ENCODE measurements at regions not wholly inside any gene's neighbourhood (a gene's known extent, or its start where the extent isn't known, plus 50 kb on each side); places are given as distances from the start of the nearest gene placed in this dataset.

DNA sequence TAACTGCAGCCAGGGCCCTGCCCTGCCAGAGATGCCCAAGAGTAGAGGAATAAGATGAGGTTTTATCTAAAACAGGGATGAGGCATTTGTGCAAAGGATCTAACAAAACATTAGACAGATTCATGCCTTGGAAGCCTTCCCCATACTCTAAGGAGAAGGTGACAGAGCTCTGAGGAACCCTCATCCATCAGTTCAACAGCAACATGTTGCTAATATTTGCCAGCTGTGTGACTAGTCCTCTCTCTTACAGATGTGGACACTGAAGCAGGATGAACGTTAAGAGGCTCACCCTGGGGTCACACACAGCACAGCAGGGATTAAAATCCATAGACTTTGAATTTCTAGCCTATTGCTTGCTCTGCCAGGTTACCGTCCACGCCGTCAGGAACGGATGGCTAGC lies 99.0 kb downstream of the ZBTB18 start:
- TF ChIP-seq, protein P1, sequence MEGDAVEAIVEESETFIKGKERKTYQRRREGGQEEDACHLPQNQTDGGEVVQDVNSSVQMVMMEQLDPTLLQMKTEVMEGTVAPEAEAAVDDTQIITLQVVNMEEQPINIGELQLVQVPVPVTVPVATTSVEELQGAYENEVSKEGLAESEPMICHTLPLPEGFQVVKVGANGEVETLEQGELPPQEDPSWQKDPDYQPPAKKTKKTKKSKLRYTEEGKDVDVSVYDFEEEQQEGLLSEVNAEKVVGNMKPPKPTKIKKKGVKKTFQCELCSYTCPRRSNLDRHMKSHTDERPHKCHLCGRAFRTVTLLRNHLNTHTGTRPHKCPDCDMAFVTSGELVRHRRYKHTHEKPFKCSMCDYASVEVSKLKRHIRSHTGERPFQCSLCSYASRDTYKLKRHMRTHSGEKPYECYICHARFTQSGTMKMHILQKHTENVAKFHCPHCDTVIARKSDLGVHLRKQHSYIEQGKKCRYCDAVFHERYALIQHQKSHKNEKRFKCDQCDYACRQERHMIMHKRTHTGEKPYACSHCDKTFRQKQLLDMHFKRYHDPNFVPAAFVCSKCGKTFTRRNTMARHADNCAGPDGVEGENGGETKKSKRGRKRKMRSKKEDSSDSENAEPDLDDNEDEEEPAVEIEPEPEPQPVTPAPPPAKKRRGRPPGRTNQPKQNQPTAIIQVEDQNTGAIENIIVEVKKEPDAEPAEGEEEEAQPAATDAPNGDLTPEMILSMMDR (conservative IDR thresholded peaks at IDR 0.05) = no peak
- no peak for TF ChIP-seq ZFX (IDR thresholded peaks at IDR 0.05)

Data from C4-2B (cell line).